Tongue (tissue), 1 donor: ENCODE measurements at regions not wholly inside any gene's neighbourhood (a gene's known extent, or its start where the extent isn't known, plus 50 kb on each side); places are given as distances from the start of the nearest gene placed in this dataset.
A peak's percentile ranks its signal among the peaks of the same experiment; 100 is the strongest.
"Not testable (repeated sequence)": the region's sequence is repeated elsewhere in the genome, so short reads cannot be mapped to it uniquely, and the experiment has no call there.

Source experiments
- DNase-seq: peaks from one replicate; pipeline ENCODE4 v3.0.0-alpha.2; 2015

GRCh38 chr3:144840866-144841265 is 869.2 kb downstream of the DIPK2A start:
- DNase-seq: no peak

GRCh38 chr3:144843099-144843498 is 871.5 kb downstream of the DIPK2A start:
- DNase-seq: no peak

GRCh38 chr3:144852999-144853398 is 881.4 kb downstream of the DIPK2A start:
- no peak for DNase-seq

- DNase-seq: not testable (repeated sequence)
Observed at GRCh38 chr3:144854020-144854419, 882.4 kb downstream of the DIPK2A start.

- DNase-seq: no peak
Observed at GRCh38 chr3:144859161-144859560, 887.5 kb downstream of the DIPK2A start.

GRCh38 chr3:144864646-144865045 is 893.0 kb downstream of the DIPK2A start:
- no peak for DNase-seq

GRCh38 chr3:144865948-144866347 is 894.3 kb downstream of the DIPK2A start:
- DNase-seq: no peak

GRCh38 chr3:144866476-144866875 is 894.9 kb downstream of the DIPK2A start:
- no peak for DNase-seq

- no peak for DNase-seq
Observed at GRCh38 chr3:144868506-144868905, 896.9 kb downstream of the DIPK2A start.

GRCh38 chr3:144873066-144873465 is 901.4 kb downstream of the DIPK2A start:
- DNase-seq: no peak

GRCh38 chr3:144875211-144875610 is 903.6 kb downstream of the DIPK2A start:
- no peak for DNase-seq

GRCh38 chr3:144877356-144877755 is 905.7 kb downstream of the DIPK2A start:
- no peak for DNase-seq

- DNase-seq: no peak
Observed at GRCh38 chr3:144879701-144880100, 908.1 kb downstream of the DIPK2A start.

GRCh38 chr3:144893980-144894379 is 922.4 kb downstream of the DIPK2A start:
- no peak for DNase-seq

GRCh38 chr3:144894576-144894975 is 923.0 kb downstream of the DIPK2A start:
- no peak for DNase-seq

- no peak for DNase-seq
Observed at GRCh38 chr3:144900366-144900765, 928.7 kb downstream of the DIPK2A start.

- DNase-seq: not testable (repeated sequence)
Observed at GRCh38 chr3:144907581-144907980, 936.0 kb downstream of the DIPK2A start.

- DNase-seq: no peak
Observed at GRCh38 chr3:144912968-144913367, 941.3 kb downstream of the DIPK2A start.

- DNase-seq: no peak
Observed at GRCh38 chr3:144915202-144915601, 943.6 kb downstream of the DIPK2A start.

- DNase-seq: peak; percentile 5
Observed at GRCh38 chr3:144921710-144922109, 950.1 kb downstream of the DIPK2A start.

GRCh38 chr3:144923046-144923775 is 951.6 kb downstream of the DIPK2A start:
- DNase-seq: peak; percentile 17

- no peak for DNase-seq
Observed at GRCh38 chr3:144930431-144930830, 958.8 kb downstream of the DIPK2A start.

- DNase-seq: no peak
Observed at GRCh38 chr3:144931590-144931989, 960.0 kb downstream of the DIPK2A start.

GRCh38 chr3:144942093-144942837 is 970.6 kb downstream of the DIPK2A start:
- no peak for DNase-seq
